Stomach (tissue), 8 donors: ENCODE measurements at regions not wholly inside any gene's neighbourhood (a gene's known extent, or its start where the extent isn't known, plus 50 kb on each side); places are given as distances from the start of the nearest gene placed in this dataset.

Source experiments
- DNase-seq, 2 donors: peaks; one replicate each; pipeline versions ENCODE4 v3.0.0 to v3.0.0-alpha.2; 2013 to 2019
- H3K27ac ChIP-seq, 5 donors: fragments of 200-600 bp in 4 of 5; sonication (generic) in 4 of 5; one replicate each; pipeline ENCODE4 v1.5.1; 2013 to 2019; ENCODE audit warnings: mild to moderate bottlenecking in 1 of 5, moderate library complexity in 1 of 5
- H3K27me3 ChIP-seq, 3 donors: fragments of 200-600 bp; sonication (generic); one replicate each; pipeline ENCODE4 v1.5.1; 2017 to 2019; ENCODE audit warnings: mixed run types in 1 of 3
- H3K36me3 ChIP-seq, 4 donors: fragments of 200-600 bp; sonication (generic); 1 replicate in 3 of 4; 2 replicates in 1 of 4; pipeline ENCODE4 v1.5.1; 2016 to 2019
- H3K4me1 ChIP-seq, 4 donors: fragments of 200-600 bp; sonication (generic); one replicate each; pipeline ENCODE4 v1.5.1; 2016 to 2019
- H3K4me3 ChIP-seq, 4 donors: fragments of 200-600 bp; sonication (generic) in 3 of 4; one replicate each; pipeline ENCODE4 v1.5.1; 2016 to 2019; ENCODE audit warnings: mild to moderate bottlenecking in 1 of 4
- H3K9me3 ChIP-seq, 4 donors: fragments of 200-600 bp; sonication (generic); one replicate each; pipeline ENCODE4 v1.5.1; 2016 to 2019
- CTCF ChIP-seq, 7 experiments: fragments of 450-650 bp in 4 of 7; fragments of 200-600 bp in 3 of 7; sonication (generic) in 3 of 7; IDR thresholded peaks; one replicate each; pipeline ENCODE4 v1.5.1; 2016 to 2019; ENCODE audit warnings: antibody characterized with exemption in 7 of 7, control low read depth in 2 of 7, mild to moderate bottlenecking in 1 of 7
- EP300 ChIP-seq: sonication (generic); formaldehyde crosslinking; IDR thresholded peaks from one replicate; pipeline ENCODE4 v1.6.1; 2017; ENCODE audit warnings: antibody characterized with exemption
- POLR2A ChIP-seq, 4 donors: fragments of 450-650 bp; IDR thresholded peaks; one replicate each; pipeline ENCODE4 v1.6.1; 2016; ENCODE audit warnings: antibody characterized with exemption in 4 of 4, control low read depth in 2 of 4, mild to moderate bottlenecking in 1 of 4, moderate library complexity in 1 of 4
- POLR2AphosphoS5 ChIP-seq, 3 donors: sonication (generic); formaldehyde crosslinking; IDR thresholded peaks; one replicate each; pipeline ENCODE4 v1.6.1; 2016; ENCODE audit warnings: antibody characterized with exemption in 3 of 3
- WGBS, 5 donors: extraction: QIAGEN DNeasy Blood & Tissue Kit in 3 of 5; methylation state at CpG; one replicate each; pipeline versions ENCODE4 v1.1.5 to v1.1.7; 2013 to 2018; 5-methylcytosine and 5-hydroxymethylcytosine counted together
- intact Hi-C: fragments of 100-400 bp; cut with DNase I; formaldehyde crosslinking; loops from one replicate; pipeline ENCODE4 v1.15.1; 2023; ENCODE audit warnings: low total_unique reads
- donor health status: healthy with polysubstance abuse.
- donor health status: Bipolar disorder and iron deficiency.
- donor health status: healthy.

GRCh38 chr2:13649918-13650317 is 933.2 kb downstream of the TRIB2 start:
- no peak overlapping the region for H3K4me3 ChIP-seq
- no peaks in the 10 kb centered on the region for H3K36me3 ChIP-seq
- H3K27ac ChIP-seq: no peak overlapping the region
- WGBS, 5 donors: 79 to 94% (median 90%) methylated on average over 1 of the region's 1 CpG
- H3K4me1 ChIP-seq: no peaks in the 10 kb centered on the region
- TF ChIP-seq EP300 (no peak), POLR2AphosphoS5 (IDR thresholded peaks at IDR 0.05) (no peak), CTCF (IDR thresholded peaks at IDR 0.05) (no peak), POLR2A (IDR thresholded peaks at IDR 0.05) (no peak)
- H3K9me3 ChIP-seq: peaks cover 0 to 11% (median 8%) of the 10 kb centered on the region in 4 donors
- H3K27me3 ChIP-seq: no peaks in the 10 kb centered on the region
- intact Hi-C loops: no loop called here
- DNase-seq: no peak

GRCh38 chr2:13650586-13651180 is 933.9 kb downstream of the TRIB2 start:
- WGBS, 5 donors: 60 to 69% (median 66%) methylated on average over 3 of the region's 3 CpGs
- no peak for DNase-seq
- Histone ChIP-seq H3K4me1 (no peaks in the 10 kb centered on the region), H3K27me3 (no peaks in the 10 kb centered on the region), H3K9me3 (peaks cover 0 to 8% (median 6%) of the 10 kb centered on the region in 4 donors), H3K36me3 (no peaks in the 10 kb centered on the region), H3K27ac (no peak overlapping the region), H3K4me3 (no peak overlapping the region)
- TF ChIP-seq CTCF (IDR thresholded peaks at IDR 0.05) (no peak), POLR2A (IDR thresholded peaks at IDR 0.05) (no peak), POLR2AphosphoS5 (IDR thresholded peaks at IDR 0.05) (no peak), EP300 (no peak)
- intact Hi-C loops: no loop called here

- no peak for DNase-seq
- TF ChIP-seq POLR2AphosphoS5 (IDR thresholded peaks at IDR 0.05): no peak
- TF ChIP-seq POLR2A (IDR thresholded peaks at IDR 0.05): no peak
- TF ChIP-seq EP300: no peak
- no peak for TF ChIP-seq CTCF (IDR thresholded peaks at IDR 0.05)
- peaks cover 0 to 8% (median 6%) of the 10 kb centered on the region in 4 donors for H3K9me3 ChIP-seq
These were observed 935.0 kb downstream of the TRIB2 start for GRCh38 chr2:13651684-13652131.

GRCh38 chr2:13652531-13653313 is 936.0 kb downstream of the TRIB2 start:
- DNase-seq: no peak
- intact Hi-C loops: no loop called here
- Histone ChIP-seq H3K9me3 (peaks cover 0 to 8% (median 6%) of the 10 kb centered on the region in 4 donors), H3K27ac (no peak overlapping the region), H3K27me3 (no peaks in the 10 kb centered on the region), H3K36me3 (no peaks in the 10 kb centered on the region), H3K4me1 (no peaks in the 10 kb centered on the region), H3K4me3 (no peak overlapping the region)
- WGBS, 5 donors: 50 to 69% (median 57%) methylated on average over 2 of the region's 2 CpGs
- TF ChIP-seq EP300 (no peak), POLR2AphosphoS5 (IDR thresholded peaks at IDR 0.05) (no peak), POLR2A (IDR thresholded peaks at IDR 0.05) (no peak), CTCF (IDR thresholded peaks at IDR 0.05) (no peak)

More at GRCh38 chr2:13651684-13652131, 935.0 kb downstream of the TRIB2 start:
- no peak overlapping the region for H3K27ac ChIP-seq
- no peaks in the 10 kb centered on the region for H3K27me3 ChIP-seq
- intact Hi-C loops: no loop called here
- H3K36me3 ChIP-seq: no peaks in the 10 kb centered on the region
- no peak overlapping the region for H3K4me3 ChIP-seq
- H3K4me1 ChIP-seq: no peaks in the 10 kb centered on the region
